ENCODE measurements at regions not wholly inside any gene's neighbourhood (a gene's known extent, or its start where the extent isn't known, plus 50 kb on each side); places are given as distances from the start of the nearest gene placed in this dataset.

DNA sequence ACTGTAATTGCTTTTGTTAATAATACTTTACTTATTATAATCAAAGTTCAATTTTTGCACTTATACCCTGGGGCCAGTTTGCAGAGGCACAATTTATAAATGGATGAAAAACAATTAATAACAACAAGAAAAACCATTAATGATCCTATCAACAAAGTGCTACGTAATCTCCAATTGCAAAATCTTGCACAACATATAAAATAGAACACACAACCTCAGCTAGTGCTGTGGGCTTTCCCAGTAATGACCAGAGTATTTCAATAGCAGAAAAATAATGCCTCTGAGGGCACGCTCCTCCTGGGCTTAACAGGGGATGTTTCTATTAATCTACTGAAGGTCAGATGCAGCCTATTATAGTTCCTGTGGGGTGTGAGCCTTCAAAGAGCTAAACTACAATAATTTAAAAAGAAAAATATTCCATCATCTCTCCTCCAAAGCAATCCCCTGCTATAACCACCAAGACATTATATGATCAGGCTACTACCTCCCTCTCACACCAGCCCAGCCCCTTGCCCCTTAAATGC is 508.5 kb upstream of the SLIT2 start:
- Mint-ChIP-seq H3K27ac (ENCODE audit: unreplicated experiment) (no peak overlapping the region), H3K4me1 (ENCODE audit: unreplicated experiment) (peaks cover 6% of the 10 kb centered on the region), H3K4me3 (ENCODE audit: unreplicated experiment) (no peak overlapping the region)

DNA sequence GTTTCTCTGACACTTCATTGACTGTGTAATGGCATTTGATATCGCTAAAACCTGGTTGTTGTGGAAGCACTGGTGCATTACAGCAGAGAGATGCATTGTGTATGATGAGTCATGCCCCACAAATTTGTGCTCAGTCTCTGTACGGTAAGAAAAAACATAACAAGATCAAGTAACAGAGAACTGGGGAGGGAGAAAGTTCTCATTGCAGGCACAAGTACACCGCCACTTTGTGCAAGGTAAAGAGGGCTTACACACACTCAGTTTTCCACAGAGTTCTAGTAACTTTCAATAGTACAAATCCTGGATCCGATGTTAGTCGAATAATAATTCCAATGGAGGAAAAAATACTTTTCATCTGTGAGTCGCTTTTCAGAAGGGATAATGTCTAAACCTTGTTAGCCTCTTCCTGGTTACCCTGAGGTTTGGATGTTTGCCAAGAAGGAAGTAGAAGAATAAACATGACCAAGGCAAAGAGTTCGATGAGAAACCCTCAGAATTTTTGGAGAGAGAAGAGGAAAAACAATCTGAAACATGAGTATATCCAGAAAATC is 512.5 kb upstream of the SLIT2 start:
- Mint-ChIP-seq H3K36me3 (ENCODE audit: low read depth, unreplicated experiment) (no peaks in the 10 kb centered on the region), H3K4me3 (ENCODE audit: unreplicated experiment) (no peak overlapping the region), H3K9me3 (ENCODE audit: unreplicated experiment) (no peaks in the 10 kb centered on the region), H3K4me1 (ENCODE audit: unreplicated experiment) (peaks cover 6% of the 10 kb centered on the region), H3K27ac (ENCODE audit: unreplicated experiment) (peak overlapping the region; percentile 22), H3K27me3 (ENCODE audit: unreplicated experiment) (no peaks in the 10 kb centered on the region)
- TF ChIP-seq, protein P1, sequence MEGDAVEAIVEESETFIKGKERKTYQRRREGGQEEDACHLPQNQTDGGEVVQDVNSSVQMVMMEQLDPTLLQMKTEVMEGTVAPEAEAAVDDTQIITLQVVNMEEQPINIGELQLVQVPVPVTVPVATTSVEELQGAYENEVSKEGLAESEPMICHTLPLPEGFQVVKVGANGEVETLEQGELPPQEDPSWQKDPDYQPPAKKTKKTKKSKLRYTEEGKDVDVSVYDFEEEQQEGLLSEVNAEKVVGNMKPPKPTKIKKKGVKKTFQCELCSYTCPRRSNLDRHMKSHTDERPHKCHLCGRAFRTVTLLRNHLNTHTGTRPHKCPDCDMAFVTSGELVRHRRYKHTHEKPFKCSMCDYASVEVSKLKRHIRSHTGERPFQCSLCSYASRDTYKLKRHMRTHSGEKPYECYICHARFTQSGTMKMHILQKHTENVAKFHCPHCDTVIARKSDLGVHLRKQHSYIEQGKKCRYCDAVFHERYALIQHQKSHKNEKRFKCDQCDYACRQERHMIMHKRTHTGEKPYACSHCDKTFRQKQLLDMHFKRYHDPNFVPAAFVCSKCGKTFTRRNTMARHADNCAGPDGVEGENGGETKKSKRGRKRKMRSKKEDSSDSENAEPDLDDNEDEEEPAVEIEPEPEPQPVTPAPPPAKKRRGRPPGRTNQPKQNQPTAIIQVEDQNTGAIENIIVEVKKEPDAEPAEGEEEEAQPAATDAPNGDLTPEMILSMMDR (IDR thresholded peaks at IDR 0.05; ENCODE audit: unreplicated experiment): no peak
- DNase-seq (ENCODE audit: low spot score): no peak

More for the DNA sequence above, 508.5 kb upstream of the SLIT2 start:
- TF ChIP-seq, protein P1 (IDR thresholded peaks at IDR 0.05; ENCODE audit: unreplicated experiment): no peak
- H3K9me3 Mint-ChIP-seq (ENCODE audit: unreplicated experiment): no peaks in the 10 kb centered on the region
- H3K36me3 Mint-ChIP-seq (ENCODE audit: low read depth, unreplicated experiment): no peaks in the 10 kb centered on the region
- no peaks in the 10 kb centered on the region for H3K27me3 Mint-ChIP-seq (ENCODE audit: unreplicated experiment)
- no peak for DNase-seq (ENCODE audit: low spot score)

DNA sequence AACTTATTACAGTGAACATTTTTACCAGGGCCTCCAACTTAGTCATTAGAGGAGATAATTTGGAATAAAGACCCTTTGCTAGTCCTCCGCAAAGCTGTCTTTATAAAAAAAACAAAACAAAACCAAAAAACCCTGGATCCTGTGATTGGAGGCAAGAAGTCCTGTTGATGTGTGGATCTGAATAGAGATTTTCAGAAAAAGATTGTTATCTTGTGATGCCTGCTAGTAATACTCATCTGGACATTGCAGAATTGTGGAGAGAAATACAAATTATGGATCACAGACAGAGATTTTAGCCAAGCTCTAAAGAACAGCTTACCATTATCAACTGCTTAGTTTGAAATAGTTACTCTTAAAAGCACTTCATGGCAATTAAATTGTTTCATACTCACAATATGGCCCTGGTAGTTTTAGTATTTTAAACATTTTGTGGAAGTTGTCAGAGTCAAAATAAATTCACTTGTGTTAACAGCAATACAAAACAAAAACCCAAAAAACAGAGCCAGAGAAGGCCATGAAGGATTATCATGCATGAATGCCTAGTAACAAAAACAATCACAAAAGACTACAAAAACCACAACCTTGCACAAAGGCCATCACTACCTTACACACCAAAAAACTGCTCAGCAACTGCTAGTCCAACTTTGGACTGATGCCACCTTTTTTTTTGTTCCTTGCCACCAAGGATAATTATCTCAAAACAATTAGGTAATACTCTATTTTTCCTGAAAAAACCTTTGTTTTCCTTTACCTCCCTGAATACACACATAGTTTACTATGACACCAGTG is 514.5 kb upstream of the SLIT2 start:
- peaks cover 6% of the 10 kb centered on the region for H3K4me1 Mint-ChIP-seq (ENCODE audit: unreplicated experiment)
- no peak overlapping the region for H3K27ac Mint-ChIP-seq (ENCODE audit: unreplicated experiment)
- no peak overlapping the region for H3K4me3 Mint-ChIP-seq (ENCODE audit: unreplicated experiment)
- H3K9me3 Mint-ChIP-seq (ENCODE audit: unreplicated experiment): no peaks in the 10 kb centered on the region
- TF ChIP-seq, protein P1 (IDR thresholded peaks at IDR 0.05; ENCODE audit: unreplicated experiment): no peak
- H3K27me3 Mint-ChIP-seq (ENCODE audit: unreplicated experiment): no peaks in the 10 kb centered on the region
- no peak for DNase-seq (ENCODE audit: low spot score)
- H3K36me3 Mint-ChIP-seq (ENCODE audit: low read depth, unreplicated experiment): no peaks in the 10 kb centered on the region

DNA sequence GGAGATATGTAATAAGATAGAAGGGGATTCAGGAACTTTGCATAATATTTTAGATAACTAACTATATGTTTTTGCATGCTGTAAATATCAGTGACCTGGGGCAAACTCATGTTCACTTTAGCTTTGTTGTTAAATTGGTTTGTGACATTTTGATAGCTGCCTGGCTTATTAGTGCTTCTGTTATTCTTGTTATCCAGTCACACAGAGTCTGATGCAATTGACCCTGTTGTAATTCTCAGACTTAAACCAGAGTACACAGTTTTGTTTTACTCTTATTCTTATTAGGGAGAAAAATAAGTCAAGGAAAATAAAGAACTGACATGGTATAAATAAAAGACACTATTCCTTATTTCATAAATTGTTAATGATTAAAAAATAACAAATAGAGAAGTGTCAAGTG is 516.7 kb upstream of the SLIT2 start:
- H3K4me3 Mint-ChIP-seq (ENCODE audit: unreplicated experiment): no peak overlapping the region

More for the DNA sequence above, 516.7 kb upstream of the SLIT2 start:
- H3K9me3 Mint-ChIP-seq (ENCODE audit: unreplicated experiment): no peaks in the 10 kb centered on the region
- H3K4me1 Mint-ChIP-seq (ENCODE audit: unreplicated experiment): peaks cover 11% of the 10 kb centered on the region
- no peaks in the 10 kb centered on the region for H3K27me3 Mint-ChIP-seq (ENCODE audit: unreplicated experiment)
- no peak overlapping the region for H3K27ac Mint-ChIP-seq (ENCODE audit: unreplicated experiment)
- TF ChIP-seq, protein P1 (IDR thresholded peaks at IDR 0.05; ENCODE audit: unreplicated experiment): no peak
- no peak for DNase-seq (ENCODE audit: low spot score)
- no peaks in the 10 kb centered on the region for H3K36me3 Mint-ChIP-seq (ENCODE audit: low read depth, unreplicated experiment)

Measured in endothelial cell (in vitro differentiated cells).